ENCODE measurements at regions not wholly inside any gene's neighbourhood (a gene's known extent, or its start where the extent isn't known, plus 50 kb on each side); places are given as distances from the start of the nearest gene placed in this dataset.

GRCh38 chr2:16047701-16048100 lies 107.4 kb downstream of the MYCN start (continued):
- TF ChIP-seq SRF (IDR thresholded peaks at IDR 0.05; ENCODE audit: low read depth, low read length) (no peak), YY1 (IDR thresholded peaks at IDR 0.05; ENCODE audit: low read depth, low read length) (no peak), SIX5 (IDR thresholded peaks at IDR 0.05; ENCODE audit: low read depth, low read length) (no peak), GABPA (IDR thresholded peaks at IDR 0.05; ENCODE audit: borderline replicate concordance, insufficient read depth, low read length) (no peak), CTBP2 (IDR thresholded peaks at IDR 0.05; ENCODE audit: borderline replicate concordance, insufficient read depth, insufficient read length, low read length) (no peak), E2F6 (IDR thresholded peaks at IDR 0.05) (no peak)

All from H1 (cell line).